Cortex of kidney (tissue), 1 donor: ENCODE measurements at regions not wholly inside any gene's neighbourhood (a gene's known extent, or its start where the extent isn't known, plus 50 kb on each side); places are given as distances from the start of the nearest gene placed in this dataset.

Experiments used
- DNase-seq: peaks from one replicate; lab custom pipeline; 2025; lab: John Stamatoyannopoulos, UW

- DNase-seq = no peak
Measured at GRCh38 chr21:31500071-31500470, 156.0 kb upstream of the TIAM1 start.

- DNase-seq = no peak
Measured at GRCh38 chr21:31498985-31499384, 154.9 kb upstream of the TIAM1 start.

- no peak for DNase-seq
Measured at GRCh38 chr21:31497914-31498313, 153.9 kb upstream of the TIAM1 start.

GRCh38 chr21:31493350-31493880, 149.4 kb upstream of the TIAM1 start:
- DNase-seq = no peak

- no peak for DNase-seq
Measured at GRCh38 chr21:31491617-31492016, 147.6 kb upstream of the TIAM1 start.

GRCh38 chr21:31490443-31490842, 146.4 kb upstream of the TIAM1 start:
- no peak for DNase-seq

GRCh38 chr21:31489726-31490125, 145.7 kb upstream of the TIAM1 start:
- DNase-seq = no peak

- DNase-seq = no peak
Measured at GRCh38 chr21:31489014-31489413, 145.0 kb upstream of the TIAM1 start.

- no peak for DNase-seq
Measured at GRCh38 chr21:31484219-31484618, 140.2 kb upstream of the TIAM1 start.

- no peak for DNase-seq
Measured at GRCh38 chr21:31483146-31483545, 139.1 kb upstream of the TIAM1 start.

- DNase-seq = no peak
Measured at GRCh38 chr21:31482460-31482859, 138.4 kb upstream of the TIAM1 start.

- no peak for DNase-seq
Measured at GRCh38 chr21:31480228-31480627, 136.2 kb upstream of the TIAM1 start.

GRCh38 chr21:31479714-31480113, 135.7 kb upstream of the TIAM1 start:
- DNase-seq = no peak

- DNase-seq = no peak
Measured at GRCh38 chr21:31479222-31479621, 135.2 kb upstream of the TIAM1 start.

- no peak for DNase-seq
Measured at GRCh38 chr21:31476263-31477022, 132.4 kb upstream of the TIAM1 start.

- no peak for DNase-seq
Measured at GRCh38 chr21:31475223-31475622, 131.2 kb upstream of the TIAM1 start.

GRCh38 chr21:31473685-31474345, 129.8 kb upstream of the TIAM1 start:
- no peak for DNase-seq

GRCh38 chr21:31471865-31472264, 127.8 kb upstream of the TIAM1 start:
- DNase-seq = no peak

- no peak for DNase-seq
Measured at GRCh38 chr21:31470896-31471694, 127.0 kb upstream of the TIAM1 start.

- DNase-seq = no peak
Measured at GRCh38 chr21:31460980-31461379, 116.9 kb upstream of the TIAM1 start.

- no peak for DNase-seq
Measured at GRCh38 chr21:31459457-31459856, 115.4 kb upstream of the TIAM1 start.

- DNase-seq = no peak
Measured at GRCh38 chr21:31457675-31458074, 113.6 kb upstream of the TIAM1 start.

GRCh38 chr21:31456201-31456600, 112.1 kb upstream of the TIAM1 start:
- no peak for DNase-seq
